ENCODE measurements at regions not wholly inside any gene's neighbourhood (a gene's known extent, or its start where the extent isn't known, plus 50 kb on each side); places are given as distances from the start of the nearest gene placed in this dataset.

GRCh38 chr12:118841588-118841987 is 139.8 kb upstream of the SRRM4 start:
- TF ChIP-seq CTCF (IDR thresholded peaks at IDR 0.05; ENCODE audit: low read length) (no peak), EZH2 (optimal IDR thresholded peaks at IDR 0.05; ENCODE audit: low read depth, low read length) (no peak)
